ENCODE measurements at regions not wholly inside any gene's neighbourhood (a gene's known extent, or its start where the extent isn't known, plus 50 kb on each side); places are given as distances from the start of the nearest gene placed in this dataset.

- TF ChIP-seq, protein P1, sequence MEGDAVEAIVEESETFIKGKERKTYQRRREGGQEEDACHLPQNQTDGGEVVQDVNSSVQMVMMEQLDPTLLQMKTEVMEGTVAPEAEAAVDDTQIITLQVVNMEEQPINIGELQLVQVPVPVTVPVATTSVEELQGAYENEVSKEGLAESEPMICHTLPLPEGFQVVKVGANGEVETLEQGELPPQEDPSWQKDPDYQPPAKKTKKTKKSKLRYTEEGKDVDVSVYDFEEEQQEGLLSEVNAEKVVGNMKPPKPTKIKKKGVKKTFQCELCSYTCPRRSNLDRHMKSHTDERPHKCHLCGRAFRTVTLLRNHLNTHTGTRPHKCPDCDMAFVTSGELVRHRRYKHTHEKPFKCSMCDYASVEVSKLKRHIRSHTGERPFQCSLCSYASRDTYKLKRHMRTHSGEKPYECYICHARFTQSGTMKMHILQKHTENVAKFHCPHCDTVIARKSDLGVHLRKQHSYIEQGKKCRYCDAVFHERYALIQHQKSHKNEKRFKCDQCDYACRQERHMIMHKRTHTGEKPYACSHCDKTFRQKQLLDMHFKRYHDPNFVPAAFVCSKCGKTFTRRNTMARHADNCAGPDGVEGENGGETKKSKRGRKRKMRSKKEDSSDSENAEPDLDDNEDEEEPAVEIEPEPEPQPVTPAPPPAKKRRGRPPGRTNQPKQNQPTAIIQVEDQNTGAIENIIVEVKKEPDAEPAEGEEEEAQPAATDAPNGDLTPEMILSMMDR (IDR thresholded peaks at IDR 0.05) = no peak
- TF ChIP-seq POLR2A (IDR thresholded peaks at IDR 0.05) = no peak
These were observed 83.2 kb upstream of the PSMD7 start for GRCh38 chr16:74213372-74213771.
